ENCODE measurements at regions not wholly inside any gene's neighbourhood (a gene's known extent, or its start where the extent isn't known, plus 50 kb on each side); places are given as distances from the start of the nearest gene placed in this dataset.

GRCh38 chr15:53114960-53115359, 324.8 kb upstream of the ONECUT1 start:
- Histone ChIP-seq H3K36me3 (replicated peaks in 1 of 2; ENCODE audit: control insufficient read depth in 1 of 2, insufficient read depth in 2 of 2, low read length in 2 of 2) (no peaks in the 10 kb centered on the region), H3K4me2 (replicated peaks; ENCODE audit: extremely low read depth, low read length, poor library complexity, severe bottlenecking) (no peak overlapping the region), H4K20me1 (ENCODE audit: insufficient read depth, low read length) (no peaks in the 10 kb centered on the region), H3K4me3 (replicated peaks in 1 of 3; ENCODE audit: low read depth in 2 of 3, low read length in 3 of 3) (no peak overlapping the region), H3K27ac (ENCODE audit: low read depth in 1 of 2, low read length in 2 of 2) (no peak overlapping the region), H3K9me3 (replicated peaks in 1 of 2; ENCODE audit: control insufficient read depth in 1 of 2, insufficient read depth in 1 of 2, low read length in 2 of 2) (peaks cover 7% of the 10 kb centered on the region in 2 donors), H3K79me2 (ENCODE audit: insufficient read depth, low read length) (no peaks in the 10 kb centered on the region), H3K9ac (ENCODE audit: insufficient read depth, low read length, poor library complexity, severe bottlenecking) (no peak overlapping the region), H3K27me3 (ENCODE audit: control insufficient read depth in 2 of 2, insufficient read depth in 2 of 2, low read length in 2 of 2) (no peaks in the 10 kb centered on the region), H2AFZ (ENCODE audit: insufficient read depth, low read depth, low read length, poor library complexity, severe bottlenecking) (no peak overlapping the region), H3K4me1 (ENCODE audit: control insufficient read depth in 1 of 2, insufficient read depth in 2 of 2, low read length in 2 of 2) (no peaks in the 10 kb centered on the region)
- Mint-ChIP-seq H3K9me3 (peaks cover 2 to 12% (median 6%) of the 10 kb centered on the region in 7 donors), H3K27me3 (ENCODE audit: low read depth in 3 of 3) (no peaks in the 10 kb centered on the region), H3K27ac (no peak overlapping the region), H3K36me3 (no peaks in the 10 kb centered on the region), H3K4me3 (no peak overlapping the region), H3K4me1 (no peaks in the 10 kb centered on the region)
- WGBS (ENCODE audit: insufficient coverage), result no CpG with 5 or more reads among the region's 3 CpGs
- intact Hi-C loops (cut with micrococcal nuclease), result no loop called here
- TF ChIP-seq CTCF (IDR thresholded peaks at IDR 0.05), result no peak
- DNase-seq, result no peak

- Histone ChIP-seq H3K9me3 (replicated peaks in 1 of 2; ENCODE audit: control insufficient read depth in 1 of 2, insufficient read depth in 1 of 2, low read length in 2 of 2) (peaks cover 0 to under 1% of the 10 kb centered on the region in 2 donors), H3K79me2 (ENCODE audit: insufficient read depth, low read length) (no peaks in the 10 kb centered on the region), H2AFZ (ENCODE audit: insufficient read depth, low read depth, low read length, poor library complexity, severe bottlenecking) (no peak overlapping the region), H3K27me3 (ENCODE audit: control insufficient read depth in 2 of 2, insufficient read depth in 2 of 2, low read length in 2 of 2) (no peaks in the 10 kb centered on the region), H3K27ac (ENCODE audit: low read depth in 1 of 2, low read length in 2 of 2) (no peak overlapping the region), H3K4me2 (replicated peaks; ENCODE audit: extremely low read depth, low read length, poor library complexity, severe bottlenecking) (no peak overlapping the region), H3K36me3 (replicated peaks in 1 of 2; ENCODE audit: control insufficient read depth in 1 of 2, insufficient read depth in 2 of 2, low read length in 2 of 2) (no peaks in the 10 kb centered on the region), H4K20me1 (ENCODE audit: insufficient read depth, low read length) (no peaks in the 10 kb centered on the region), H3K4me1 (ENCODE audit: control insufficient read depth in 1 of 2, insufficient read depth in 2 of 2, low read length in 2 of 2) (no peaks in the 10 kb centered on the region), H3K9ac (ENCODE audit: insufficient read depth, low read length, poor library complexity, severe bottlenecking) (no peak overlapping the region), H3K4me3 (replicated peaks in 1 of 3; ENCODE audit: low read depth in 2 of 3, low read length in 3 of 3) (no peak overlapping the region)
- intact Hi-C loops (cut with micrococcal nuclease), result no loop called here
- H3K4me1 Mint-ChIP-seq, result no peaks in the 10 kb centered on the region
- no peak overlapping the region for H3K4me3 Mint-ChIP-seq
- no peaks in the 10 kb centered on the region for H3K36me3 Mint-ChIP-seq
- WGBS (ENCODE audit: insufficient coverage), result 60% methylated on average over 1 of the region's 4 CpGs
- H3K27ac Mint-ChIP-seq, result no peak overlapping the region
- H3K9me3 Mint-ChIP-seq, result peaks cover 0 to 6% (median 3%) of the 10 kb centered on the region in 7 donors
- TF ChIP-seq CTCF (IDR thresholded peaks at IDR 0.05), result no peak
- no peaks in the 10 kb centered on the region for H3K27me3 Mint-ChIP-seq (ENCODE audit: low read depth in 3 of 3)
- DNase-seq, result no peak
These were observed 320.9 kb upstream of the ONECUT1 start for GRCh38 chr15:53110999-53111398.

All from CD14-positive monocyte (primary cell).